Hepatocyte (in vitro differentiated cells): ENCODE measurements at regions not wholly inside any gene's neighbourhood (a gene's known extent, or its start where the extent isn't known, plus 50 kb on each side); places are given as distances from the start of the nearest gene placed in this dataset.

Experiments used
- CTCF ChIP-seq: fragments of 200-600 bp; sonication (generic); IDR thresholded peaks from 2 replicates; pipeline ENCODE4 v1.5.1; 2016; ENCODE audit warnings: antibody characterized with exemption, mild to moderate bottlenecking; ENCODE audit not compliant: poor library complexity
- EZH2 ChIP-seq: fragments of 200-600 bp; sonication (generic); IDR thresholded peaks from 2 replicates; pipeline ENCODE4 v1.6.1; 2016; ENCODE audit warnings: antibody characterized with exemption, mild to moderate bottlenecking, borderline replicate concordance
- EZH2phosphoT487 ChIP-seq: fragments of 200-600 bp; sonication (generic); IDR thresholded peaks from one replicate; pipeline ENCODE4 v1.6.1; 2018; ENCODE audit warnings: antibody characterized with exemption, mild to moderate bottlenecking, low read depth, moderate library complexity; ENCODE audit not compliant: unreplicated experiment, severe bottlenecking

- TF ChIP-seq CTCF, result no peak
- no peak for TF ChIP-seq EZH2
- TF ChIP-seq EZH2phosphoT487, result no peak
These were observed 450.0 kb upstream of the RASGEF1B start for GRCh38 chr4:81921751-81922159.
